HepG2 (cell line): ENCODE measurements at regions not wholly inside any gene's neighbourhood (a gene's known extent, or its start where the extent isn't known, plus 50 kb on each side); places are given as distances from the start of the nearest gene placed in this dataset.

Experiments used
- ATAC-seq: fragments of 200-7000 bp; cut with Tn5 transposase; 3 replicates; pipeline ENCODE4 v1.9.1; 2020; ENCODE audit warnings: mild to moderate bottlenecking, moderate library complexity
- BruUV-seq: library from RNA; stranded (reverse); fragments of 400-500 nt; replicated peaks from 2 replicates; lab custom pipeline; 2021; lab: Mats Ljungman, UMichigan
- CTCF ChIA-PET: fragments of 300-600 bp; formaldehyde crosslinking; extraction: SDS; loops from one replicate; lab custom pipeline; 2021; ENCODE audit warnings: low total read pairs, inconsistent platforms, low intra/inter-chr PET ratio; lab: Yijun Ruan, JAX
- POLR2A ChIA-PET: fragments of 350-600 bp; sonication (Branson Sonifier 250); formaldehyde crosslinking; loops from one replicate; lab custom pipeline; 2020; ENCODE audit warnings: antibody characterized with exemption, inconsistent platforms; lab: Yijun Ruan, JAX
- DNase-seq: peaks from one replicate; pipeline ENCODE4 v3.0.0-alpha.2; 2015; ENCODE audit warnings: low spot score
- FAIRE-seq: peaks from 3 replicates; lab custom pipeline; 2011; peaks lifted over from hg19 to GRCh38; lab: Jason Lieb, UNC
- H2AFZ ChIP-seq: one replicate; pipeline ENCODE4 v1.6.1; 2011; ENCODE audit warnings: low read length, inconsistent platforms
- H3K27ac ChIP-seq: fragments of 300-600 bp; 3 replicates; pipeline ENCODE4 v1.8.0; 2011; ENCODE audit warnings: mixed run types, mild to moderate bottlenecking, mixed read lengths, low read length, inconsistent platforms; ENCODE audit not compliant: insufficient read depth; ENCODE audit errors: extremely low read length
- H3K27me3 ChIP-seq, 2 experiments: fragments of 200-600 bp in 1 of 2; 2 replicates in 1 of 2; 3 replicates in 1 of 2; pipeline versions ENCODE4 v1.6.0 to v1.8.0; 2011; ENCODE audit warnings: low read length in 2 of 2, mild to moderate bottlenecking in 2 of 2, moderate library complexity in 2 of 2, inconsistent platforms in 1 of 2; ENCODE audit not compliant: insufficient read depth in 2 of 2, control insufficient read depth in 1 of 2
- H3K36me3 ChIP-seq, 2 experiments: fragments of 200-600 bp in 1 of 2; replicated peaks in 1 of 2; 2 replicates in 1 of 2; 3 replicates in 1 of 2; pipeline versions ENCODE4 v1.5.1 to v1.8.0; 2011; ENCODE audit warnings: low read length in 2 of 2, inconsistent platforms in 1 of 2; ENCODE audit not compliant: insufficient read depth in 2 of 2, control insufficient read depth in 1 of 2
- H3K4me1 ChIP-seq: 2 replicates; pipeline ENCODE4 v1.5.1; 2012; ENCODE audit warnings: low read length, inconsistent platforms; ENCODE audit not compliant: insufficient read depth
- H3K4me2 ChIP-seq: 2 replicates; pipeline ENCODE4 v1.6.0; 2011; ENCODE audit warnings: low read depth, low read length, inconsistent platforms
- H3K4me3 ChIP-seq, 3 experiments: fragments of 200-600 bp in 1 of 3; sonication (generic), shearing (Covaris generic) in 1 of 3; replicated peaks in 1 of 3; 2 replicates each; pipeline ENCODE4 v1.5.1; 2011 to 2016; ENCODE audit warnings: low read length in 3 of 3, inconsistent platforms in 2 of 3, low read depth in 2 of 3, mild to moderate bottlenecking in 2 of 3, control low read depth in 1 of 3, mixed read lengths in 1 of 3; ENCODE audit not compliant: insufficient read depth in 1 of 3
- H3K79me2 ChIP-seq: one replicate; pipeline ENCODE4 v1.6.1; 2011; ENCODE audit warnings: low read length, inconsistent platforms; ENCODE audit not compliant: insufficient read depth
- H3K9ac ChIP-seq: 2 replicates; pipeline ENCODE4 v1.6.0; 2011; ENCODE audit warnings: mild to moderate bottlenecking, low read depth, low read length, inconsistent platforms; ENCODE audit not compliant: insufficient read depth
- H3K9me3 ChIP-seq: 2 replicates; pipeline ENCODE4 v1.5.1; 2012; ENCODE audit warnings: mild to moderate bottlenecking, low read length
- H4K20me1 ChIP-seq: 2 replicates; pipeline ENCODE4 v1.6.0; 2011; ENCODE audit warnings: inconsistent platforms, mild to moderate bottlenecking, low read length, moderate library complexity; ENCODE audit not compliant: insufficient read depth
- AHR ChIP-seq: IDR thresholded peaks from 2 replicates; pipeline ENCODE4 v1.6.1; 2018; ENCODE audit warnings: missing genetic modification reagents, missing compliant biosample characterization
- ARNT2 ChIP-seq: sonication (generic); formaldehyde crosslinking; IDR thresholded peaks from 2 replicates; pipeline ENCODE4 v1.8.0; 2022; ENCODE audit warnings: mild to moderate bottlenecking, low read depth, missing genetic modification reagents, moderate library complexity
- HHEX ChIP-seq: IDR thresholded peaks from 2 replicates; pipeline ENCODE4 v1.6.1; 2016; ENCODE audit warnings: control low read depth
- HIC2 ChIP-seq: sonication (generic); formaldehyde crosslinking; IDR thresholded peaks from 2 replicates; pipeline ENCODE4 v1.9.0; 2022; ENCODE audit warnings: low read depth, missing genetic modification reagents
- IRF9 ChIP-seq: sonication (generic); formaldehyde crosslinking; IDR thresholded peaks from 2 replicates; pipeline ENCODE4 v1.8.0; 2022; ENCODE audit warnings: missing genetic modification reagents, mild to moderate bottlenecking, borderline replicate concordance
- KDM5A ChIP-seq: fragments of 200-600 bp; sonication (generic); IDR thresholded peaks from 2 replicates; pipeline ENCODE4 v1.7.0; 2018; ENCODE audit warnings: antibody characterized with exemption, mild to moderate bottlenecking, low read length, borderline replicate concordance
- PCBP2 ChIP-seq: fragments of 200-400 bp; formaldehyde crosslinking; optimal IDR thresholded peaks from 2 replicates; pipeline ENCODE3; 2018; ENCODE audit warnings: low read length, low read depth; ENCODE audit not compliant: poor library complexity, severe bottlenecking
- SALL1 ChIP-seq: sonication (generic); formaldehyde crosslinking; IDR thresholded peaks from 2 replicates; pipeline ENCODE4 v1.8.0; 2022; ENCODE audit warnings: mild to moderate bottlenecking, missing genetic modification reagents
- SMYD3 ChIP-seq: sonication (generic); formaldehyde crosslinking; IDR thresholded peaks from 2 replicates; pipeline ENCODE4 v1.8.1; 2023; ENCODE audit warnings: mild to moderate bottlenecking, missing genetic modification reagents
- U2AF2 ChIP-seq: fragments of 200-400 bp; formaldehyde crosslinking; IDR thresholded peaks from 2 replicates; pipeline ENCODE4 v1.6.1; 2017; ENCODE audit warnings: low read depth, mild to moderate bottlenecking, low read length
- ZNF280B ChIP-seq: sonication (generic); formaldehyde crosslinking; IDR thresholded peaks from 2 replicates; pipeline ENCODE4 v1.5.0; 2020; ENCODE audit warnings: missing genetic modification reagents, mild to moderate bottlenecking, borderline replicate concordance
- ZNF703 ChIP-seq: sonication (generic); formaldehyde crosslinking; IDR thresholded peaks from 2 replicates; pipeline ENCODE4 v1.5.1; 2020; ENCODE audit warnings: missing genetic modification reagents, mild to moderate bottlenecking, moderate library complexity, borderline replicate concordance
- WGBS: methylation state at CpG from one replicate; pipeline ENCODE4 v1.1.6; 2017; ENCODE audit warnings: low lambda C conversion rate; 5-methylcytosine and 5-hydroxymethylcytosine counted together
- in situ Hi-C: cut with HindIII; loops from 2 replicates; pipeline ENCODE4 v1.10.0; 2017; ENCODE audit warnings: low pct_unique_long_range_greater_than_20kb; ENCODE audit not compliant: extremely low pct_ligation_motif_present
- intact Hi-C: fragments of 100-400 bp; cut with micrococcal nuclease; formaldehyde crosslinking; loops from one replicate; pipeline ENCODE4 v1.10.0; 2022; ENCODE audit not compliant: unreplicated experiment
- TF ChIP-seq, protein P1 (sequence below): sonication (generic); formaldehyde crosslinking; IDR thresholded peaks from 2 replicates; pipeline ENCODE4 v1.4.0; 2020; ENCODE audit warnings: mild to moderate bottlenecking, missing genetic modification reagents

DNA sequence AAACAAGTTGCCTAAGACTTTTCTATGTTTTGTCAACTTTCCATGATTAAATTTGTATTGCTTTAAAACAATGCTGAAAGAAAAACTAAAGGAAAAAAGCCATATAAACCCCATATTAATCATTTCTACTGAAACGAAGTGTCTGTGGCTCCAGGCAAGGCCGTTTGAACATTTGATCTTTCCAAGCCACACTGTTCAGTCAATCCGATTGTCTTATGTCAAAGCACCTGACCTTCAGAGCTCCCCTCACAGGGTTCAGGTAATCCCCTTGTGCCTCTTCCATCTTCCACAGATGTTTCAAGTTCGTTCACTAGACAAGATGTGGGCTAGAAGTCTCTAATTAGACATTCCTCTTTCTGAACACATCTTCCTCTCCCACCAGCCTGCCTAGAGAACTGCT is 177.1 kb upstream of the NUDT10 start:
- Histone ChIP-seq H3K36me3 (no peaks in the 10 kb centered on the region), H3K4me3 (no peak overlapping the region), H3K4me1 (no peaks in the 10 kb centered on the region), H3K27me3 (no peaks in the 10 kb centered on the region), H3K9ac (no peak overlapping the region), H2AFZ (no peak overlapping the region), H3K9me3 (no peaks in the 10 kb centered on the region), H3K79me2 (no peaks in the 10 kb centered on the region), H3K27ac (no peak overlapping the region), H3K4me2 (no peak overlapping the region), H4K20me1 (no peaks in the 10 kb centered on the region)
- in situ Hi-C loops (no loop called here), intact Hi-C loops (no loop called here)
- DNase-seq (no peak), FAIRE-seq (no peak), ATAC-seq (no peak)
- POLR2A ChIA-PET, result no interaction called here
- 3% methylated on average over 4 of the region's 4 CpGs for WGBS
- CTCF ChIA-PET, result no interaction called here
- TF ChIP-seq U2AF2, result no peak
- TF ChIP-seq AHR, result no peak
- no peak for TF ChIP-seq ARNT2 (CRISPR knock-in tag)
- TF ChIP-seq SMYD3 (CRISPR knock-in tag), result no peak
- TF ChIP-seq, protein P1, sequence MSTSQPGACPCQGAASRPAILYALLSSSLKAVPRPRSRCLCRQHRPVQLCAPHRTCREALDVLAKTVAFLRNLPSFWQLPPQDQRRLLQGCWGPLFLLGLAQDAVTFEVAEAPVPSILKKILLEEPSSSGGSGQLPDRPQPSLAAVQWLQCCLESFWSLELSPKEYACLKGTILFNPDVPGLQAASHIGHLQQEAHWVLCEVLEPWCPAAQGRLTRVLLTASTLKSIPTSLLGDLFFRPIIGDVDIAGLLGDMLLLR (CRISPR knock-in tag), result no peak
- BruUV-seq, result no TSS peak

DNA sequence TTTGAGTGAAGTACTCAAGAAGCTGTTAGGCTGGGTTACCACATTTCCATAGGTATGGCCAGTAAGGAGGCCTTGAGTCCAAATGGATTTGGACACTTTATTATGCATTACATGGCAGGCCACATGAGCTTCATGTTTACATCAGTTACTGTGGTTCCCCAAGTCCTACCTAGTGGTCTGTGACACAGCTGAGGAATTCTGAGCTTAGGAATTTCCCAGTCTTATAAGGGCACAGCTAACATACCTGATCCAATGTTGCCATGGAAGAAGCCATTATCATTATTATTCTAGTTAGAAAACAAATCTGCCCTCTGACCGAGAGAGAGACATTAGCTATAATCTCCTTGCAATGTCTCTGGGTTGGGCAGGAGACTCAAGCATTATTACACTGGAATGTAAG is 174.4 kb upstream of the NUDT10 start:
- H3K27me3 ChIP-seq, result no peaks in the 10 kb centered on the region
- H2AFZ ChIP-seq, result no peak overlapping the region
- H4K20me1 ChIP-seq, result no peaks in the 10 kb centered on the region
- no peak overlapping the region for H3K9ac ChIP-seq
- H3K79me2 ChIP-seq, result no peaks in the 10 kb centered on the region
- FAIRE-seq (no peak), DNase-seq (no peak), ATAC-seq (no peak)
- ChIA-PET CTCF (no interaction called here), POLR2A (no interaction called here)
- no peak overlapping the region for H3K4me3 ChIP-seq
- no TSS peak for BruUV-seq
- in situ Hi-C loops (no loop called here), intact Hi-C loops (no loop called here)
- no peaks in the 10 kb centered on the region for H3K36me3 ChIP-seq
- H3K27ac ChIP-seq, result no peak overlapping the region
- no peaks in the 10 kb centered on the region for H3K4me1 ChIP-seq
- WGBS, result 14% methylated on average over 1 of the region's 1 CpG
- H3K9me3 ChIP-seq, result no peaks in the 10 kb centered on the region
- H3K4me2 ChIP-seq, result no peak overlapping the region
- TF ChIP-seq HHEX (CRISPR knock-in tag) (no peak), IRF9 (CRISPR knock-in tag) (no peak), PCBP2 (no peak), HIC2 (no peak), KDM5A (no peak), SALL1 (no peak), ZNF280B (CRISPR knock-in tag) (no peak), ZNF703 (CRISPR knock-in tag) (no peak)
